ENCODE measurements at regions not wholly inside any gene's neighbourhood (a gene's known extent, or its start where the extent isn't known, plus 50 kb on each side); places are given as distances from the start of the nearest gene placed in this dataset.
A peak's percentile ranks its signal among the peaks of the same experiment; 100 is the strongest.

DNA sequence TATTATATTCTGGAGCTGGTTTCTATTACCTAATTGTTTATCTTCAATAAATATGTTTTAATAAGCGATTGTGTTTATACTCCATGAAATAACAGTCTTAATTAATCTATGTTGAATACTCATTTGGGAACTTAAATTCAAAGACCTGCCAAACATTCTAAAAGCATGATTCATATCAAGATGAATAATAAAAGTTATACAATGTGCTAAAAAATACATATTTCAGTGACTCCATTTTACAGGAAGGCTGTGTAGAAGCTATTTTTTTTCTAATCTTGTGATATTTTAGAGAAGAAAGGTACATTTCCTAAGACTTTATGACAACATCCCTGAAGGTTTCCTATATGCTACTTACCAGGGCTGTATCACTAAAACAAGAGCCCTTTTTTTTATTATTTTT is 417.9 kb downstream of the NFIB start:
- DNase-seq, result no peak

DNA sequence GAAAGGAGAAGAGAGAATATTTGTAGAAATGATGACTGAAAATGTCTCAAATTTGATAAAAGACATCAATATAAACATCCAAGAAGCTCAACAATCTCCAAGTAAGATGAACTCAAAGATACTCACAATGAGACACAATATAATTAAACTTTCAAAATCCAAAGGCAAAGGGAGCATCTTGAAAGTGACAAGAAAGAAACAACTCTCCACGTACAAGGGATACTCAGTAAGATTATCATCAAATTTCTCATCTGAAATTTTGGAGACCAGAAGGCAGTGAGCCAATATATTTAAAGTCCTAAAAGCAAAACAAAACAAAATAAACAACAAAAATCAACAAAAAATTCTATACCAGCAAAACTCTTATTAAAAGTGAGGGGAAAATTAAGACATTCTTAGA is 428.7 kb downstream of the NFIB start:
- DNase-seq, result no peak

DNA sequence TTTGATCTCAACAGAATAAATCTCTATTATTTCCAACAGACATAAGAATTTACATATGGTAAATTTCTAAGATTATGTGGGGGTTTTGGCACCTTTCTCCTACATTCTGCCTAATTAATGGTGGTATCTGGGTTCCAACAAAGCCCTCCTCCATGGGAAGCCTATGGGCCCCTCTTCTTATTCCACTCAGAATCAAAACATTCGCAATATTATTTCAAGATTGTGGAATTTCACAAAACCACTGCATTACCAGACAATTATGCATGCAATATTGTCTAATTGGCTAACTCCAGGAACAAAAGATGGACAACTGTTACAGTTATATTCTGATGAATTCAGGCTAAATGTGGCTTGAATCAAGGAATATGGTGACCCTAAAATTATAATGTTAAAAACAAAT is 434.0 kb downstream of the NFIB start:
- DNase-seq, result no peak

DNA sequence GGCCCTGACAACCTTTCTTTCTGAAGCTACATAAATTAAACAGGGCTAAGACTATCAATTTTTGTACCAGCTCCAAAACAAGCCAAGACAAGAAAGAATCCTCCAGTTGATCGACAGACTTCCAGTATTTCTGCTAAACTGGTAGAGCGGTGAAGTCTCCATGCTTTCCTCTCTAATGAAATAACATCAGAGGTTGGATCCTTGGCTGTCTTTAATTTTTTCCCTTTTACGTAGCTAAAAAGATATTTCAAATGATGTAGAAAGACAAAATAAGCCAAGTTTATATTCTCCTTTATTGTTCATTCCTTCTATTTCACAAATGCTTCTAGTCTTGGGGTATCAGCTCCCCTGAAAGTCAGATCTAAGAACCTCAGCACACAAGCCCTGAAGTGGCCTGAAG is 434.9 kb downstream of the NFIB start:
- no peak for DNase-seq

DNA sequence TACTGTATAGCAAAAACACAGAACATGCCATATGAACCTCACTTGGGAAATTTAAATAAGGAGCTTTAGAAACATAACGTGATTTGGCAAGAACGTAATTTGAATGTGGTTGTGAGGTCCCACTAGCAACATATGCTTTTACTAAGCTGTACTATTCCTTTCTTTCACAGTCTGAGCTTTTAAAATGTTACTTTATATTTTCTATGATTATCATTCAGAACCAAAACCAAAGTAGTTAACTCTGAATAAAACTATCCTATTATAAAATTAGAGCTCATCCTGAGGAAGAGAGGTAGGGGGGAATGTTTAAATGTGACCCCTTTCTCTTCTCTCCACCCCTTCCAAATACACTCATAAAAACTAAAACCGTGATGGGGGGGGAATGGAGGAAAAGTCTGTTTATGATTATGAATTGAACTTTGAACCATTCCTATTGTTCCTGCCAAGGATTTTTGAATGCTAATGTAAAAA is 435.7 kb downstream of the NFIB start:
- DNase-seq, result no peak

DNA sequence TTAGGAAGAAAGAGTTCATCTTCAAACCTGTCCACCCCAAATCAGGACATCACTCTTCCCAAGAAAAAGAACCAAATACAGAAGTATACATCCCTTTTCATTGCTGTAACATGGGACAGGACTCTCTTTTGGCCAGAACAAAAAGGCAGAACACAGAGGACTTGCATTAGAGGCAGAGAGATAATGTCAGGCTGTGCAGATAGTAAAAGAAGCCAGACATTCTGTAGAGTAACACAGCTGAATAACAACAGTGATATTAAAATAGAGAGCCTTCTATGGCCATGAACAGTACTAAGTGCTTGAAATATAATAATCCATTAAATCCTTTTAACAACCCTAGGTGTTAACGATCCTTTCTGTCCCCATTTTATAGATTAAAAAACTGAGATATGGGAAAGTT is 437.2 kb downstream of the NFIB start:
- DNase-seq, result no peak

DNA sequence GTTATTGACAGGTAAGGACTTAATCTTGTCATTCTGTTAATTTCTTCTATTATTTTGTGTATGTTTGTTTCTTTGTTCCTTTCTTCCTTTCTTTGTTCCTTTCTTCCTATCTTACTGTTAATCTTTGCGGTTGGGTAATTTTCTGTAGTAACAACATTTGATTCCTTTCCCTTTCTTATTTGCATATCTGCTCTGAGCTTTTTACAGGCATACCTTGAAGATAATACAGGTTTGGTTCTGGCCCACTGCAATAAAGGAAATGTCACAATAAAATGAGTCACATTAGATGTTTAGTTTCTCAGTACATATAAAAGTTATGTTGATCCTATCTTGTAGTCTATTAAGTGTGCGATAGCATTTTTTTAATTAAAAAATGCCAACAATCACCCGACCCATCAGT is 440.7 kb downstream of the NFIB start:
- no peak for DNase-seq

DNA sequence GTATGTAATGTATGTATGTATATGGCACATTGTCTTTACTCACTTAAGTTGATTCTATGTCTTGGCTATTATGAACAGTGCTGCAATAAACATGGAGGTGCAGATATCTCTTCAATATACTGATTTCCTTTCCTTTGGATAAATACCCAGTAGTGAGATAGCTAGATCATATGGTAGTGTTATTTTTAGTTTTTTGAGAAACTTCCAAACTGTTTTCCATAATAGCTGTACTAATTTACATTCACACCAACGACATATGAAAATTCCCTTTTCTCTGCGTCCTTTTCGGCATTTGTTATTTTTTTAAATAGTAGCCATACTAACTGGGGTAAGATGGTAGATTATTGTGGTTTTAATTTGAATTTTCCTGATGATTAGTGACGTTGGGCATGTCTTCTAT is 445.6 kb downstream of the NFIB start:
- DNase-seq, result no peak

DNA sequence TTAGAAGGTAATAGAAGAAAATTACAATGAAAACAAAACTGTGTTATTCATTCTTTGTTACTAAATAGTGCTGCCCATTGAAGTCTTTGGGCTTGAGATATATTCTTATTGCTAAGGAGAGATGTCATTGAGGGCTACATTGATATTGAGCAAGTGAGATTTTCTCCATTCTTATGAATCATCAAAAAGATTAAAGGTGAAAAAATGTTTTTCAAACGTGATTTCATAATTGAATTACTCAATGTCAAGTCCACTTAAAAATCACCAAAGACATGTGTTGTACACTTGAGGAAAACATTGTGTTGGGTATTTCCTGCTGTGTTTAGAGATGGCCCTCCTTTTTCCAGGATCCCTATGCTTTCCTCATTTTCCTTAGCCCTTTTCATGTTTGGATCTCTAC is 448.1 kb downstream of the NFIB start:
- DNase-seq, result no peak

DNA sequence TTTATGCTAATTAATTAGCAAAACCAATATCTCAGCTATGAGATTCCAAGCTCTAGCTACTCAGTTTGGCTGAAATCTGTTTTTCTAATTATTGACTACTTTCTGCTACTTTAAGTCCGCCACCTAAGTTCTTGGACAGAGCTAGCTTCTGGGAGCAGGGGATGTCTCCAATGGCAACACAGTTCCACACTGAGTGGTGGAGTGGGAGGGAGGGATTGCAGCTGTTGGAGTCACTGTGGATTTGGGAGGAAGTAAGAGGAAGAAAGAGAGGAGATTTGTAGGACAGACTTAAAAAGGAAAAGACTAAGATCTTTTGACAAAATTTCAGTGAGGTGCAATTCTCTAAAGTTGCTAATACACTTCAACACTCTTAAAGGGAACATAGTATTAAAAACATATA is 450.8 kb downstream of the NFIB start:
- no peak for DNase-seq

DNA sequence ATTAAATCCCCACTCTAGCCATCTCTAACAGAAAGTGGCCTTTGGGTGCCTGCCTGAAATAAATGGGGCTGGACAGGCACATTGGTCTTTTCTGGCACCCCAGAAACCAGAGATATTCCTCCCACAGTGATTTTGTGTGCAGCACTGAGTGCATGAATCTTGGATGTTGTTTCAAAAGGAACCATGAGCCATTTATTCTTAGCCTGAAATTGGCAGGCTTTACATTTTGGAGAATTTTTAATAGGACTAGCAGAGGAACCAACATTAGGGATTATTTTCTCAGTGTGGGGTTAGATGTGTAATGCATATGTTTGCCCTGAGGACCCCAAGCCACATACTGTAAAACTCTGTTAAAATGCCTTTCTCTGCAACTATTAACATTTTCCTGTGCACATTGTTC is 451.3 kb downstream of the NFIB start:
- DNase-seq, result no peak

DNA sequence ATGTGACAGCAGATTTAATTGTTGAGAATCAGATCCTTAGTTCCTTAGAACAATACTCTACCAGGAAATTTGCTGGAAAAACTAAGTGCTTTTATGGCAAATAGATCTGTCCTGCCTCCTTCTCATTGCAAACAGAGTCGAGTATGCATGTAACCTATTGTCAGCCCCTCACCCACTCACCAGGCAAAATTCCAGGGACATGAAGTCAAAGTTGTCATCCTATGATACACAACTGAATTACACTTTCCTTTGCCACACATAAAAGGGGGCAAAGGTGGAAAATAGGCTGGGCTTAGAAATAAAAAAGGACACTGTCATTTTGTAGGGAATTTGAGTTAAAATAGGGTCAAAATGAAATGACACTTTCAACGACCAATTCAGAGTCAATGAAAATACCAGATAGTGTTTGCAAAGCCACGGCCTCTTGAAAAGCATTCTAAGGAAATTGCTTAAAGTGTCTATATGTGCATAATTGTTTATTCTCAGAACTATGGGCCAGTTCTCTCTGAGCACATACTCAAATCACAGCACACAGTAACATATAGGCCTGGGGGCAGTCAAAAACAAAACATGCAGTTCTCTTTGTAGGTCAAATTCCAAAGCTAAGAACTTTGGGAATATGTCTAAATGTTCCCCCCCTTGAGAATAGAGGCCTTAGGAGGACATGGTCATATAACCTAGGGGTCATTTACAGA is 452.8 kb downstream of the NFIB start:
- no peak for DNase-seq

DNA sequence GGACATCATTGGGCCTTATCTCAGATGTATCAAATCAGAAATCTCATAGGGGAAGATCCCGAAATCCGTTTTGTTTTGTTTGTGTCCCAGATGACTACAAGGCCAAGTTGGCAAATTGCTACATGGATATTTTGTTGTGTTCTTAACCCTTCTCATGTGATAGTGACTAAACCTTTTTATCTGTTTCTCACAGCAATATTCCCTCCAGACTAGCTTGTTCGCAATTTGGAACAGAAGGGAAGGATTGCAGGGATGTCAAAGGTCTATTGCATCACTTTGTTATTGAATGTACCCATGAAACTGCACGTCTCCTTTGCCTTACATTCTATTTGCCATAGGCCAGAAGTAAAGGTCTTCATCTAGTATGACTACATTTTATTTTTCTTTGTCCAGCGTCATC is 453.9 kb downstream of the NFIB start:
- no peak for DNase-seq

DNA sequence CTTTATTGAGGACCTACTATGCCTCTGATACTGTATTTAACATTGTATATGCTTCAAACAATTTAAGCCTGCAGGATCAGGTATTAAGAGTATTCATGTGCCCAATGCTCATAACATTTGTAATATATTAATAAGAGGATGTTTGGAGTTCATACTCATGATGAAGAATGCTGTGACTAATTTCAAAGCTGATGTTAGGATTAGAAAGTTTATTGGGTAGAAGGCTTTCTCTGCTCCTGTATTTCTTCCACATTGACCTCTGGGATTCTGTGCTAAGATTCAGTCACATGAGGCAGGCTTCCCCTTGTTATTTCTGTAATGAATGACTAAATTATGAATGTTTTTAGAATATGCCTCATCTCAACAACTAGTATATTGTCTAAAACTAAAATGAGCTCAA is 456.4 kb downstream of the NFIB start:
- no peak for DNase-seq

DNA sequence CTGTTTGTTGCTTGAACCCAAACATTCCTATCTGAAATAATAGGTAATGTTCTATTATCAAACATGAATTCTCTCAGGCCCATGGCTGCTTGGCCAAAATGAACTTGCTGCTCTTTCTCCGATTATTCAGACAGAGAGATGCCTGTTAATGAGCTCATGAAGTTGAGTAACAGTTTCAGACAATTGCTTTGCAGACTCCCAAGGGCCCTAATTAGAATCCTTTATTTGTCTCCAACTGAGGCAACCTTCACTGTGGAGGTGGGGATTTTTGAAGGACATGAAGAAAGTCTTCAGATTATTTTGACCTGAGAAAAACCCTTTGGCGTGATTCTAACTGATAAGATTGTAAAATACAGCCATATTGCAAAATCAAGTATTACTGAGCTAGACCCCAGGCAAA is 466.7 kb downstream of the NFIB start:
- DNase-seq, result no peak

DNA sequence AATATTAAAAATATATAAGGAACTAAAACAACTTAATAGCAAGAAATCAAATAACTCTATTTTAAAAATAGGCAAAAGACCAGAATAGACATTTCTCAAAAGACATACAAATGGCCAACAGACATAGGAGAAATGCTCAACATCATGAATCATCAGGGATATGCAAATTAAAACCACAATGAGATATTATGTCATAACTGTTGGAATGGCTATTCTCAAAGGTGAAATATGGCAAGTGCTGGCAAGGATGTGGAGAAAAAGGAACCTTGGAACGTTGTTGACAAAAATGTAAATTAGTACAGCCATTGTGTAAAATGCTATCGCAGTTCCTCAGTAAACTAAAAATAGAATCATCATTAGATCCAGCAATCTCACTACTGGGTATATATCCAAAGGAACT is 468.5 kb downstream of the NFIB start:
- DNase-seq, result no peak

DNA sequence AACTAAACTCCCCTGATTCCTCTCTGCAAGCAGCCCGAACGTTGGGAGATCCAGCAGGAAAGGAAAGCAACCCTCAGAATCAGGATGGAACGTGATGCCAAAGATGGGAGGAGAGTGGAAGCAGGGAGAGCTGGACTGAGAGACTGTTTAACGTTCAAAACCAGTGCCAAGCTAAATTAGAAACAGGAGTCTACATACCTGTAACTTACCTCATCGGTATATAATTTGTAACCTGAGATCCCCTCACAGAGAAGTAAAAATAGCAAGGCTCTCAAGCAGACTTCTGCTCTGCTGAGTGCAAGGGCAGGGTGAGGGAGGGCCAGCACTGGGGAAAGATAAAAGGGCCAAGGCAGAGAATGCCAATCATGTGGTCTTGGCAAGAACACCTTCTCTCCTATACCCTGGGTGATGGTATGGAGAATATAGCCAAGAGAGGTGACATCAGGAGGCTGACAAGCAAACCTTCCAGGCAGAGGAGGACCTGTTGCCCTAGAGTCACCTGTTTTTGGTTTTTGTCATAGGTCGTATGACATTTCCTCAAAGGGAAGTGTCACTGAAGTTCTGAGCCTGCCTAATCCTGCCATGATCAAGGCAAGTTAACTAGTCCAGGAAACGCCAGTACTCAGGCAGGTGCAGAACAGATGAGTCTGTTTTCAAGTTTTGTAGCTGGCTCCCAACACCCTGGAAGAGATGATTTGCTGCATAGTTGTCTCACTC is 472.0 kb downstream of the NFIB start:
- DNase-seq, result peak; percentile 84

DNA sequence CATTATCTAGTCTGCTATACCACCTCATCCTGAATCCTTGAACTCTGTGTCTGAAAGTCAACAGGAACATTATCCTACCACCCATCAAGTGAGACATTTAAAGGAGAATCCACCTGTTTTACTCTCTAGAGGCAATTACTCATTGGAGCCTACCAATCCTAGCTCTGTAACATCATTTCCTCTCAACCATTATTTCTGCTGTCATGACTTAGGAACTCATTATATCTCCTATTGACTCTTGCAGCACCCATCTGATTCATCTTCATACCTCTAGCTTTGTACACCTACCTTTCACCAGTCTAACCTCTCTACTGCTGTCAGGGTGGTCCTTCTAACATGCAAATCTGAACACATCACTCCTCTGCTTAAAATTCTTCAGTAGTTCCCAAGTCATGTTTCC is 481.5 kb downstream of the NFIB start:
- no peak for DNase-seq

DNA sequence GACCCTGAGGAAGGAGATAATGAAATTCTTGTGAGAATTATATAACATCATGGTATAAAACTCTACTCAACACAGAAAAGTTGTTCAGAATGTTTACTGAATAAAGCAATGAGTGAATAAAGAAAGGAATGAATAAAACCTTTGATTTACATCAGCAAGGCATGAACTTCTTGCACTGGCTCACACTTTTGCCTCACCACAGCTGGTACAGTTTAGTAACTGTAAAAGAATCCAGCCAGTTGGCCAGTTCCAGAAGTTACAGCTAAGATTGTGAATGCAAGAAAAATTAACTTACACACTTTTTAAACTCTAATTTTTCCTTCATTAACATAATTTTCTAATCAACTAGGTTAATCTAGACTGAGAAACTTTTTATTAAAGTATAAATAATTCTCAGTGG is 490.9 kb downstream of the NFIB start:
- DNase-seq, result no peak

DNA sequence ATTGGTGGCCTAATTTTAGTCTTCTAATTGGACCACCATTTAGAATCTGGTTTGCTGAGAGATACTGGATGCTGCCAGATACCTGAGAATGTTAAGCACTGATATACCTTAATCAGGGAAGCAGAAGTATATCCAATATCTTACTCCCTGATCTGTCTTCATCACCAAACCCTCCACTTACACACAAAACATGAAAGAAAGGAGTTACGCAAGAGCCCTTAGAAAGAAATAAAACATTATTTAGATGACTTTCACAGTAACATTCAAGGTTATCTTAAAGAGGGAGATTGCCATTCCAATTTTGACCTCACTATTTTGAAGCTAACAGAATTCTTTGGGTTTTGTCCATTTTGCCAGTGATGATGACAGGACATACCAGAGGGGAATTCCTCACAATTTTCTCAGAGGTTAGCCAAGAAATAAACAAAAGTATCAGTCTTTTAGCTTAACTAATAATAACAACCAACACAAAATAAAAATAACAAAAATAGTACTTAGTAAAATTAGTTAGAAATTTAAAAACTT is 496.1 kb downstream of the NFIB start:
- DNase-seq, result no peak

DNA sequence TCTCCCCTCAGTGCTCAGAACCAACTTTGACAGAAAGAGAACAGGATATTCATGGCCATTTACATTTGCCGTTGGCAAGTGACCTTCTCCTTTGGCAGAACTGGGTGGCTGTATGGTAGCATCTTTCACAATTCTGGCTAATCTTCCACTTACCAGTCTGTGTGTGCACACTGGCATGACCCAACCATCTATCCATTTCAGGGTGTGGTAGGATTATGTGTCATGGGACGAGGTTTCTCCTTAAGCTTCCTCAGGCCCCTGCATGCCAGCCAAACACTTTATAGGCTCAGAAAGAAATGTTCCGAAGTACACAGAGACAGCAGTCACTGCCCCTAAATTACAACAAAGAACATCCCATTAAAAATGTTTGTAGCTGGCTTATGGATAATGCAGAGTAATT is 497.1 kb downstream of the NFIB start:
- DNase-seq, result no peak

DNA sequence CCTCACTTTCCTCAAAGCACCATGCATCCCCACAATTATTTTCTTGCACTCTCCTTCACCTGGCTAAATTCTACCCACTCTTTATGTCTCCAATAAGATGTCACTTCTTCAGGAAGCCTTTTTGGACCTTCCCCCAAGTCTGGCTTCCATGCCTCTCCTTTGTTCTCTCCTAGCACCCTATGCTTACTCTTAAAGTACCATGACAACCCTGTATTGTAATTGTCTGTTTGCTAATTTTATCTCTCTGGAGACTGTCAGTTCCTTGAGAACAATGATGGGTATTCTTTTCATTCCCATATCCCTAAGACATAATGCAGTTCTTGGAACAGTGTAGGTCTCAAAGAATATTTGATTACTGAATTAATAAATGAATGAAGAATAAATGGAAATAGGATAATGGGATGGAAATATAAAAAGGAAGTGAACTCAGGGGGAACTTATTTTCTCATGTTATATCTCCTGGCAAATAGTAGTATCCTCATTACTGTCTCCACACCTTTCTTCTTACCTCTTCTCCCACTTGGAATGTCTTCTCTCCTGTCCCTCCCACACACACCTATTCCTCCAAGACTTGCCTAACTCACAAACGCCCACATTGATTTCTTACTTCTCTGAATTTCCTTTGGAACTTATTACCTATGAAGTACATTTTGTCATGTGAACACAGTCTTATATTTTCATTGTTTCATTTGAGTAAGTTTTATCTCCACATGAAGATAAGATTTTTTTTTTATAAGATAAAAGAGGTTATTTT is 499.1 kb downstream of the NFIB start:
- no peak for DNase-seq

DNA sequence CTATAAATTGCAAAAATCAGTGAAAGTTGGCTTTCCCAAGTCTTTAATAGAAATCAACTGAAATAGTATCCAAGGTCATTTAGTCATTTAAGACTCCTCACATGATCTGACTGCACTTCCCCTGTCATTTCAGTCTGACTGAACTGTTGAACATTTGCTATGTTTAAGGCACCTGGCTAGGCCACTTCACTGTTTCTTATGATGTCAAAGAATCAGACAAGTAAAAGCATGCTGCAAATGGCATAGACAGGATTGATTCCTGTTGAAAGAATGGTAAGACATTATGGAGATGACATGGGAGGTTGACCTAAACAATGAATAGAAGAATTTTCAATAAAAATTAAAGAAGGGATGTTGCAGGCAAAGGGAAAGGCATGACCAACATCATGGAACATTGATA is 502.1 kb downstream of the NFIB start:
- no peak for DNase-seq

DNA sequence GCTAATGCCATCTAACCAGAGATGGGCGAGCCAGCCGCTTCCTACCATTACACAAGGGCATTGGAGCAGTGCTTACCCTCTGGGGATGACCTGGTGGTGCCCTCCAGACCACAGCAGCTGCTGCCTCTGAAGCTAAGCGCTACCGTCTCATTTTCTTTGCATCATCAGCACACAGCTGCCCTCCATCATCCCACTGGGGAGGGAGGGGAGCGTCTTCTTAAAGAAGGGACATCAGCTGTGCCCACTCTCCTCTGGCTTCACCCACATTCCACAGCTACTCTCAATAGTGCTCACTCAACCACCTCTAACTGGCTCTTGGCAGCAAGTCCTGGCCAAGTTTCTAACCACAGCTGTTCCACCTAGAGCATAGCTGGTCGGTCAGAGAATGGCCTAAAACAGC is 503.4 kb downstream of the NFIB start:
- no peak for DNase-seq

Measured in NCI-H1105 (cell line).